Loucy (cell line): ENCODE measurements at regions not wholly inside any gene's neighbourhood (a gene's known extent, or its start where the extent isn't known, plus 50 kb on each side); places are given as distances from the start of the nearest gene placed in this dataset.

ENCODE experiments used
- EZH2phosphoT487 ChIP-seq: fragments of 200-600 bp; IDR thresholded peaks from 2 replicates; pipeline ENCODE4 v1.6.1; 2018; ENCODE audit warnings: antibody characterized with exemption, mild to moderate bottlenecking, moderate library complexity, borderline replicate concordance
- TF ChIP-seq, protein P1 (sequence below): fragments of 200-600 bp; sonication (generic); conservative IDR thresholded peaks from 2 replicates; pipeline ENCODE4 v1.5.1; 2014; ENCODE audit warnings: mild to moderate bottlenecking, antibody characterized with exemption, low read length

DNA sequence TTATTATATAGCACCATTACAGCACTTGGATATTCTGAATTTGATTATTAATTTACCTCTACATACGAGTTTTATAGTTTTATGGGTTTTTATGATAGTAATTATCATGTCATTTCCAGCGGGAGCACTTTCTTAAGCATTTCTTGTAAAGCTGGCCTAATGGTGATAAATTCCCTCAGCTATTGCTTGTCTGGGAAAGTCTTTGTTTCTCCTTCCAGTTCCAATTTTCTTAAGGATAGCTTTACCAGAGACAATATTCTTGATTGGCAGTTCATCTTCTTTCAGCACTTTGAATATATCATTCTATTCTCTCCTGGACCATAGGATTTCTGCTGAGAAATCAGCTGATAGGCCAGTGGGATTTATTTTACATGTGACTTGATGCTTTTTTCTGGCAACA, 505.4 kb downstream of the TMEM232 start:
- TF ChIP-seq, protein P1, sequence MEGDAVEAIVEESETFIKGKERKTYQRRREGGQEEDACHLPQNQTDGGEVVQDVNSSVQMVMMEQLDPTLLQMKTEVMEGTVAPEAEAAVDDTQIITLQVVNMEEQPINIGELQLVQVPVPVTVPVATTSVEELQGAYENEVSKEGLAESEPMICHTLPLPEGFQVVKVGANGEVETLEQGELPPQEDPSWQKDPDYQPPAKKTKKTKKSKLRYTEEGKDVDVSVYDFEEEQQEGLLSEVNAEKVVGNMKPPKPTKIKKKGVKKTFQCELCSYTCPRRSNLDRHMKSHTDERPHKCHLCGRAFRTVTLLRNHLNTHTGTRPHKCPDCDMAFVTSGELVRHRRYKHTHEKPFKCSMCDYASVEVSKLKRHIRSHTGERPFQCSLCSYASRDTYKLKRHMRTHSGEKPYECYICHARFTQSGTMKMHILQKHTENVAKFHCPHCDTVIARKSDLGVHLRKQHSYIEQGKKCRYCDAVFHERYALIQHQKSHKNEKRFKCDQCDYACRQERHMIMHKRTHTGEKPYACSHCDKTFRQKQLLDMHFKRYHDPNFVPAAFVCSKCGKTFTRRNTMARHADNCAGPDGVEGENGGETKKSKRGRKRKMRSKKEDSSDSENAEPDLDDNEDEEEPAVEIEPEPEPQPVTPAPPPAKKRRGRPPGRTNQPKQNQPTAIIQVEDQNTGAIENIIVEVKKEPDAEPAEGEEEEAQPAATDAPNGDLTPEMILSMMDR: no peak
- TF ChIP-seq EZH2phosphoT487: no peak
